Endodermal cell (in vitro differentiated cells): ENCODE measurements at regions not wholly inside any gene's neighbourhood (a gene's known extent, or its start where the extent isn't known, plus 50 kb on each side); places are given as distances from the start of the nearest gene placed in this dataset.

Experiments
- DNase-seq: peaks from one replicate; pipeline ENCODE4 v3.0.0-alpha.2; 2017
- H3K27ac ChIP-seq: 2 replicates; pipeline ENCODE4 v1.5.1; 2013; ENCODE audit warnings: mild to moderate bottlenecking, low read depth, low read length, moderate library complexity
- H3K27me3 ChIP-seq: 2 replicates; pipeline ENCODE4 v1.6.1; 2013; ENCODE audit warnings: mild to moderate bottlenecking, low read length, moderate library complexity; ENCODE audit not compliant: insufficient read depth, control insufficient read depth, poor library complexity, severe bottlenecking
- H3K36me3 ChIP-seq: 2 replicates; pipeline ENCODE4 v1.7.0; 2013; ENCODE audit warnings: mild to moderate bottlenecking, low read length, moderate library complexity; ENCODE audit not compliant: control insufficient read depth, insufficient read depth
- H3K4me1 ChIP-seq: one replicate; pipeline ENCODE4 v1.7.0; 2013; ENCODE audit warnings: low read length; ENCODE audit not compliant: control insufficient read depth, insufficient read depth
- H3K4me3 ChIP-seq: 2 replicates; pipeline ENCODE4 v1.5.1; 2013; ENCODE audit warnings: mild to moderate bottlenecking, low read length, moderate library complexity
- H3K9ac ChIP-seq: 2 replicates; pipeline ENCODE4 v1.6.1; 2013; ENCODE audit warnings: mild to moderate bottlenecking, low read length, moderate library complexity; ENCODE audit not compliant: poor library complexity, severe bottlenecking; ENCODE audit errors: extremely low read depth
- H3K9me3 ChIP-seq: 2 replicates; pipeline ENCODE4 v1.6.1; 2013; ENCODE audit warnings: mild to moderate bottlenecking, low read length, moderate library complexity; ENCODE audit not compliant: control insufficient read depth
- H3K27ac Mint-ChIP-seq: 2 replicates; pipeline ENCODE4 v1.8.0; 2020; ENCODE audit warnings: mixed read lengths
- H3K27me3 Mint-ChIP-seq: 2 replicates; pipeline ENCODE4 v1.8.0; 2021; ENCODE audit warnings: mild to moderate bottlenecking, mixed read lengths; ENCODE audit not compliant: insufficient read depth
- H3K36me3 Mint-ChIP-seq: 2 replicates; pipeline ENCODE4 v1.8.0; 2020; ENCODE audit warnings: low read depth, mixed read lengths
- H3K4me1 Mint-ChIP-seq: 2 replicates; pipeline ENCODE4 v1.8.0; 2020; ENCODE audit warnings: mixed read lengths
- H3K4me3 Mint-ChIP-seq: 2 replicates; pipeline ENCODE4 v1.8.0; 2020; ENCODE audit warnings: mild to moderate bottlenecking, moderate library complexity, mixed read lengths
- H3K9me3 Mint-ChIP-seq: 2 replicates; pipeline ENCODE4 v1.8.0; 2020; ENCODE audit warnings: mild to moderate bottlenecking, mixed read lengths
- CTCF ChIP-seq: fragments of 200-600 bp; sonication (generic); conservative IDR thresholded peaks from 2 replicates; pipeline ENCODE4 v1.5.0; 2021; ENCODE audit warnings: antibody characterized with exemption, mild to moderate bottlenecking
- WGBS, 2 experiments: methylation state at CpG; one replicate each; pipeline versions ENCODE4 v1.1.5 to v1.1.7; 2013; ENCODE audit warnings: missing lambda C conversion rate in 2 of 2, mixed read lengths in 1 of 2; ENCODE audit not compliant: insufficient coverage in 1 of 2, insufficient read length in 1 of 2; 5-methylcytosine and 5-hydroxymethylcytosine counted together

GRCh38 chr6:159399751-159400221 is 230.6 kb downstream of the FNDC1 start:
- WGBS, 2 experiments, result 75 to 97% methylated on average over 6 to 8 of the region's 8 CpGs
- Mint-ChIP-seq H3K4me3 (no peak overlapping the region), H3K27ac (no peak overlapping the region), H3K9me3 (peaks cover 6% of the 10 kb centered on the region), H3K4me1 (no peaks in the 10 kb centered on the region), H3K36me3 (no peaks in the 10 kb centered on the region), H3K27me3 (no peaks in the 10 kb centered on the region)
- TF ChIP-seq CTCF, result no peak
- Histone ChIP-seq H3K4me3 (no peak overlapping the region), H3K36me3 (no peaks in the 10 kb centered on the region), H3K27me3 (no peaks in the 10 kb centered on the region), H3K9me3 (peaks cover 26% of the 10 kb centered on the region), H3K9ac (no peak overlapping the region), H3K27ac (no peak overlapping the region), H3K4me1 (no peaks in the 10 kb centered on the region)
- no peak for DNase-seq

- no peaks in the 10 kb centered on the region for H3K27me3 Mint-ChIP-seq
- 60% methylated on average over 2 of the region's 2 CpGs; no CpG with 5 or more reads in 1 of the 2 experiments for whole genome bisulfite sequencing, 2 experiments
- no peak overlapping the region for H3K9ac ChIP-seq
- no peak overlapping the region for H3K27ac Mint-ChIP-seq
- peaks cover 31% of the 10 kb centered on the region for H3K9me3 ChIP-seq
- no peak for TF ChIP-seq CTCF
- no peak overlapping the region for H3K27ac ChIP-seq
- H3K36me3 Mint-ChIP-seq, result no peaks in the 10 kb centered on the region
- no peaks in the 10 kb centered on the region for H3K4me1 ChIP-seq
- no peaks in the 10 kb centered on the region for H3K4me1 Mint-ChIP-seq
- H3K9me3 Mint-ChIP-seq, result peaks cover 6% of the 10 kb centered on the region
- no peak overlapping the region for H3K4me3 Mint-ChIP-seq
- H3K4me3 ChIP-seq, result no peak overlapping the region
- no peak for DNase-seq
- H3K27me3 ChIP-seq, result no peaks in the 10 kb centered on the region
- H3K36me3 ChIP-seq, result no peaks in the 10 kb centered on the region
Measured at GRCh38 chr6:159398633-159399032, 229.4 kb downstream of the FNDC1 start.

GRCh38 chr6:159397753-159398152 is 228.6 kb downstream of the FNDC1 start:
- DNase-seq, result no peak
- Mint-ChIP-seq H3K36me3 (peaks cover under 1% of the 10 kb centered on the region), H3K9me3 (peaks cover 14% of the 10 kb centered on the region), H3K27ac (no peak overlapping the region), H3K4me1 (no peaks in the 10 kb centered on the region), H3K4me3 (no peak overlapping the region), H3K27me3 (no peaks in the 10 kb centered on the region)
- peaks cover 38% of the 10 kb centered on the region for H3K9me3 ChIP-seq
- TF ChIP-seq CTCF, result no peak
- no peak overlapping the region for H3K27ac ChIP-seq
- no peak overlapping the region for H3K9ac ChIP-seq
- no peaks in the 10 kb centered on the region for H3K27me3 ChIP-seq
- H3K36me3 ChIP-seq, result no peaks in the 10 kb centered on the region
- H3K4me3 ChIP-seq, result no peak overlapping the region
- H3K4me1 ChIP-seq, result no peaks in the 10 kb centered on the region
